NB4 (cell line): ENCODE measurements at regions not wholly inside any gene's neighbourhood (a gene's known extent, or its start where the extent isn't known, plus 50 kb on each side); places are given as distances from the start of the nearest gene placed in this dataset.

Experiments used
- DNase-seq: peaks from one replicate; pipeline ENCODE4 v3.0.0; 2010; ENCODE audit warnings: low read depth
- H3K4me3 ChIP-seq: one replicate; pipeline ENCODE4 v1.5.1; 2011; ENCODE audit warnings: mild to moderate bottlenecking, low read depth, low read length, moderate library complexity
- MYC ChIP-seq: IDR thresholded peaks from 2 replicates; pipeline ENCODE4 v1.6.1; 2011; ENCODE audit warnings: low read depth, low read length
- POLR2A ChIP-seq: IDR thresholded peaks from 2 replicates; pipeline ENCODE4 v1.6.1; 2011; ENCODE audit warnings: mild to moderate bottlenecking; ENCODE audit not compliant: insufficient read length; ENCODE audit errors: extremely low read depth
- TF ChIP-seq, protein P1 (sequence below): IDR thresholded peaks from 2 replicates; pipeline ENCODE4 v1.6.1; 2011; ENCODE audit warnings: low read depth, low read length
- TF ChIP-seq, protein P2 (sequence below): IDR thresholded peaks from one replicate; pipeline ENCODE4 v1.5.1; 2012; ENCODE audit warnings: low read depth, low read length

DNA sequence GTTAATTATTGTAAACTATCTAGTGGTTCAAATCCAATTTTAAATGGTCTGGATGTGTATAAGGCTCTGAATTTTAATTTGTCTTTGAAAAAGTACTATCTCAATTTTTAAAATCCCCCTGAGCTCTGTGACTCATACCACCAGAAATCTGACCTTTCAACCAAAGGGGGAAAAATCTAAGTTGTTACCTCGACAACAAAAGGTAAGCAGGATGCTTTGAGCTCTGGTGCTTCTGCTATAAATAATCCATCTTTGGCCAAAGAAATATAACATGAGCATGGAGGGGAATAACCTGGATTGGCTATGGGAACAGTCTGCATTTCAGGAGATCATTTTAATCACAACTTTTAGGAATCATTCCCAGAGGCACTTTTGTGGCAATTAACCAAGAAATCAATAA is 76.3 kb upstream of the PCSK1 start:
- TF ChIP-seq MYC: no peak
- TF ChIP-seq, protein P1, sequence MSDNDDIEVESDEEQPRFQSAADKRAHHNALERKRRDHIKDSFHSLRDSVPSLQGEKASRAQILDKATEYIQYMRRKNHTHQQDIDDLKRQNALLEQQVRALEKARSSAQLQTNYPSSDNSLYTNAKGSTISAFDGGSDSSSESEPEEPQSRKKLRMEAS: no peak
- TF ChIP-seq, protein P2, sequence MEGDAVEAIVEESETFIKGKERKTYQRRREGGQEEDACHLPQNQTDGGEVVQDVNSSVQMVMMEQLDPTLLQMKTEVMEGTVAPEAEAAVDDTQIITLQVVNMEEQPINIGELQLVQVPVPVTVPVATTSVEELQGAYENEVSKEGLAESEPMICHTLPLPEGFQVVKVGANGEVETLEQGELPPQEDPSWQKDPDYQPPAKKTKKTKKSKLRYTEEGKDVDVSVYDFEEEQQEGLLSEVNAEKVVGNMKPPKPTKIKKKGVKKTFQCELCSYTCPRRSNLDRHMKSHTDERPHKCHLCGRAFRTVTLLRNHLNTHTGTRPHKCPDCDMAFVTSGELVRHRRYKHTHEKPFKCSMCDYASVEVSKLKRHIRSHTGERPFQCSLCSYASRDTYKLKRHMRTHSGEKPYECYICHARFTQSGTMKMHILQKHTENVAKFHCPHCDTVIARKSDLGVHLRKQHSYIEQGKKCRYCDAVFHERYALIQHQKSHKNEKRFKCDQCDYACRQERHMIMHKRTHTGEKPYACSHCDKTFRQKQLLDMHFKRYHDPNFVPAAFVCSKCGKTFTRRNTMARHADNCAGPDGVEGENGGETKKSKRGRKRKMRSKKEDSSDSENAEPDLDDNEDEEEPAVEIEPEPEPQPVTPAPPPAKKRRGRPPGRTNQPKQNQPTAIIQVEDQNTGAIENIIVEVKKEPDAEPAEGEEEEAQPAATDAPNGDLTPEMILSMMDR: no peak
- TF ChIP-seq POLR2A: no peak
- no peak for DNase-seq
- no peak overlapping the region for H3K4me3 ChIP-seq

DNA sequence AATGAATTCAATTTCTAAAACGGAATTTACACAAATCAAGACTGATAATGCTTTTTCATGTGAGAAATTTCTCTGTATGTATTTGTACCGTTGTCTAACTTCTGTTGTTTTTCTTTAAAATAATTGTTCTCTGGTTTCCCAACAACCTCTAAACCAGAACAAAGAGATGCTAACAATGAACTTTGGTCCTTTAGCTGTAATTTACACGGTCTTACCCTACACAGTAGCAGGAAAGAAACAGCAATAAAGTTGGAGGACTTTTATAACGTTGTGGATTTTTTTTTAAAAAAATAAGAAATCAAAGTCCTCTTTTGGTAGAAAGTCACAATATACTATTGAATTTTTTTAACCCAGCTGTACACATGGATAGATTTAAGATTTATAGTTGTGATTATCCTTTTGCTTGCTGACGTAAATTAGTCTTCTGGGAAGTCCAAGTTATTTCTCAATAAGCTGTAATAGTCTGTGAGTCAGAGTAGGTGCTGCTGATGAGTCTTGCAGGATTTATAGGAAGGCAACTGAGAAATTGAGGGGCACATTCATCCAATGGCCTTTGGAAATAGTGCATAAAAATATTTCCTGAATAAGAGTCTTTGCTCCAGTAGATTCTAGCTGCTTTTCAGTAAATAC is 76.8 kb upstream of the PCSK1 start:
- DNase-seq: peak; percentile 9
- H3K4me3 ChIP-seq: no peak overlapping the region
- no peak for TF ChIP-seq POLR2A
- TF ChIP-seq, protein P2: no peak
- TF ChIP-seq MYC: no peak
- TF ChIP-seq, protein P1: no peak

DNA sequence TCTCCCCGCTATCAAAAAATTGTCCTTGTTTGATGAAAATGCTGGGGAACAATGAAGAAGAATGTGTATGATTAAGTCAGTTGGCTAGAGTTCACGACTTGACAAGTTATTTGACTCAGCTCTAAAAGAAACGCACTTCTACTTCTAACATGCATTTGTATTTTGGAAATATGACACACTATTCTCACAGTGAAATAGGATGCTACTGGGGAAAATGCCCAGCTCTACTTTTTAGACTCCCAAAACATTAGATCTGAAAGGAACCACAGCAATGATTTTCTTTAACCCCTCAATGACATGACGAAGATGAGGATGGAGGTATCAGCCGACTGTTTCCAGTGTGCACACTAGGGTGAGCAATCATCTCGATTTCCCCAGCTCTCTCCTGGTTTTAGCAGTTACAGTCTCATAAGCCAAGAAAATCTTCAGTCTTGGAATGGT is 83.6 kb upstream of the PCSK1 start:
- no peak overlapping the region for H3K4me3 ChIP-seq
- DNase-seq: no peak
- TF ChIP-seq, protein P2: no peak
- TF ChIP-seq, protein P1: no peak
- no peak for TF ChIP-seq POLR2A
- TF ChIP-seq MYC: no peak

DNA sequence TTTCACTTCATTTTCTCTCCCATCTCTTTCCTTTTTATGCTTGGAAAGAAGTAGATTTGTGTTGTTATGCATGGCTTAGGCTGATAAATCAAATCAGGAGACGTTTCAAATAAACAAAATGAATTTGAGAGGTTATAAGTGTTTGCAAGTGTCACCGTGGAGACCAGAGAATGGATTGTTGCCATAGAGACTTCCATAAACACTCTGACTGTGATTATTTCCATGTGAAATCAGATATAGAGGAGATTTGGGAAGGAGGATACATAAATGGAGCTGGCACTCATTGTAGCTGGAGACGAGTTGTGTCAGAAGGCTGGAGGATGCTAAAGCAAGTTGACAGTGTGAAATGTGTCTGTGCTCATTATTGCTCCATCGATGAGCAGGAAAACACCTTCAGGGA is 84.2 kb upstream of the PCSK1 start:
- no peak for DNase-seq
- no peak for TF ChIP-seq MYC
- TF ChIP-seq POLR2A: no peak
- TF ChIP-seq, protein P2: no peak
- TF ChIP-seq, protein P1: no peak
- H3K4me3 ChIP-seq: no peak overlapping the region

DNA sequence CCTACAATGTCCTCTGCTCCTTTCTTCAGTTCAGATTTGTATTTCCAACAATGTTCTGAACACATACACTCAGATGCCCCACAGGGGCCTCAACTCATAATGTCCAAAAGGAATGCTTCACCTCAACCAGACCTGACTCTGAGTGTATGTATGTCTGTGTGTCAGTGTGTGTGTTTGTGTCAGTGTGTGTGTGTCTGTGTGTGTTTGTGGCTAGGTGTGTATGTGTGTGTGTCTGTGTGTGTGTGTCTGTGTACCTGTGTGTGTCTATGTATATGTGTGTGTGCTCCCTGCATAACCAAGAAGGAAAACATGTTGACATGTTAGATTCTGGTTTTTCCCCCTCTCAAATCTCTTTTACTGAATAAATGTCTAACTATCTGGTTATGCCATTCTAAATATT is 87.3 kb upstream of the PCSK1 start:
- no peak for TF ChIP-seq MYC
- TF ChIP-seq, protein P2: no peak
- no peak for TF ChIP-seq POLR2A
- TF ChIP-seq, protein P1: no peak
- no peak for DNase-seq
- no peak overlapping the region for H3K4me3 ChIP-seq
